ENCODE measurements at regions not wholly inside any gene's neighbourhood (a gene's known extent, or its start where the extent isn't known, plus 50 kb on each side); places are given as distances from the start of the nearest gene placed in this dataset.

- no peak overlapping the region for H3K4me3 ChIP-seq (ENCODE audit: low read depth, low read length, poor library complexity, severe bottlenecking)
- H3K9me3 ChIP-seq (ENCODE audit: low read length) = no peaks in the 10 kb centered on the region
- no peak overlapping the region for H2AFZ ChIP-seq (ENCODE audit: low read length)
- TF ChIP-seq CTCF (conservative IDR thresholded peaks at IDR 0.05; ENCODE audit: low read length) (no peak), EZH2phosphoT487 (IDR thresholded peaks at IDR 0.05; ENCODE audit: borderline replicate concordance, low read depth, low read length) (no peak)
- ChIA-PET CTCF (ENCODE audit: unreplicated experiment) (no interaction called here), POLR2A (no interaction called here)
- no peak overlapping the region for H3K4me2 ChIP-seq (ENCODE audit: low read length)
- intact Hi-C loops (cut with micrococcal nuclease; ENCODE audit: unreplicated experiment) = no loop called here
- no peaks in the 10 kb centered on the region for H3K79me2 ChIP-seq (ENCODE audit: insufficient read depth, low read depth, low read length)
- DNase-seq (ENCODE audit: low spot score) = no peak
- H3K27ac ChIP-seq (ENCODE audit: low read depth, low read length, poor library complexity, severe bottlenecking) = no peak overlapping the region
- no peaks in the 10 kb centered on the region for H3K36me3 ChIP-seq (ENCODE audit: insufficient read depth, low read length)
- no peaks in the 10 kb centered on the region for H3K4me1 ChIP-seq (ENCODE audit: insufficient read depth, low read length, poor library complexity, severe bottlenecking)
- no TSS peak for BruUV-seq (replicated peaks)
- H3K9me2 ChIP-seq (ENCODE audit: insufficient read depth, low read length) = no peaks in the 10 kb centered on the region
- H4K20me1 ChIP-seq (ENCODE audit: insufficient read depth, low read length) = no peaks in the 10 kb centered on the region
Measured at GRCh38 chr10:94092848-94093247, 99.1 kb downstream of the PLCE1 start.

GRCh38 chr10:94093286-94093905 lies 99.7 kb downstream of the PLCE1 start:
- Histone ChIP-seq H3K4me1 (ENCODE audit: insufficient read depth, low read length, poor library complexity, severe bottlenecking) (no peaks in the 10 kb centered on the region), H3K9me3 (ENCODE audit: low read length) (no peaks in the 10 kb centered on the region), H3K27ac (ENCODE audit: low read depth, low read length, poor library complexity, severe bottlenecking) (no peak overlapping the region), H3K4me2 (ENCODE audit: low read length) (no peak overlapping the region), H3K79me2 (ENCODE audit: insufficient read depth, low read depth, low read length) (no peaks in the 10 kb centered on the region), H4K20me1 (ENCODE audit: insufficient read depth, low read length) (no peaks in the 10 kb centered on the region), H2AFZ (ENCODE audit: low read length) (no peak overlapping the region), H3K36me3 (ENCODE audit: insufficient read depth, low read length) (no peaks in the 10 kb centered on the region), H3K9me2 (ENCODE audit: insufficient read depth, low read length) (no peaks in the 10 kb centered on the region), H3K4me3 (ENCODE audit: low read depth, low read length, poor library complexity, severe bottlenecking) (no peak overlapping the region)
- TF ChIP-seq CTCF (conservative IDR thresholded peaks at IDR 0.05; ENCODE audit: low read length) (no peak), EZH2phosphoT487 (IDR thresholded peaks at IDR 0.05; ENCODE audit: borderline replicate concordance, low read depth, low read length) (no peak)
- intact Hi-C loops (cut with micrococcal nuclease; ENCODE audit: unreplicated experiment) = no loop called here
- DNase-seq (ENCODE audit: low spot score) = no peak
- CTCF ChIA-PET (ENCODE audit: unreplicated experiment) = no interaction called here
- POLR2A ChIA-PET = no interaction called here
- no TSS peak for BruUV-seq (replicated peaks)

GRCh38 chr10:94094540-94094939 lies 100.8 kb downstream of the PLCE1 start:
- no TSS peak for BruUV-seq (replicated peaks)
- Histone ChIP-seq H3K4me1 (ENCODE audit: insufficient read depth, low read length, poor library complexity, severe bottlenecking) (no peaks in the 10 kb centered on the region), H3K27ac (ENCODE audit: low read depth, low read length, poor library complexity, severe bottlenecking) (no peak overlapping the region), H3K4me3 (ENCODE audit: low read depth, low read length, poor library complexity, severe bottlenecking) (no peak overlapping the region), H3K9me3 (ENCODE audit: low read length) (no peaks in the 10 kb centered on the region), H3K4me2 (ENCODE audit: low read length) (no peak overlapping the region), H2AFZ (ENCODE audit: low read length) (no peak overlapping the region), H4K20me1 (ENCODE audit: insufficient read depth, low read length) (no peaks in the 10 kb centered on the region), H3K79me2 (ENCODE audit: insufficient read depth, low read depth, low read length) (no peaks in the 10 kb centered on the region), H3K36me3 (ENCODE audit: insufficient read depth, low read length) (no peaks in the 10 kb centered on the region), H3K9me2 (ENCODE audit: insufficient read depth, low read length) (no peaks in the 10 kb centered on the region)
- no peak for DNase-seq (ENCODE audit: low spot score)
- TF ChIP-seq CTCF (conservative IDR thresholded peaks at IDR 0.05; ENCODE audit: low read length) = no peak
- no peak for TF ChIP-seq EZH2phosphoT487 (IDR thresholded peaks at IDR 0.05; ENCODE audit: borderline replicate concordance, low read depth, low read length)
- intact Hi-C loops (cut with micrococcal nuclease; ENCODE audit: unreplicated experiment) = no loop called here
- ChIA-PET CTCF (ENCODE audit: unreplicated experiment) (no interaction called here), POLR2A (no interaction called here)
